GM10266 (cell line): ENCODE measurements at regions not wholly inside any gene's neighbourhood (a gene's known extent, or its start where the extent isn't known, plus 50 kb on each side); places are given as distances from the start of the nearest gene placed in this dataset.

ENCODE experiments used
- DNase-seq: peaks from one replicate; pipeline ENCODE4 v3.0.0; 2012; ENCODE audit errors: extremely low spot score
- CTCF ChIP-seq: IDR thresholded peaks from 2 replicates; pipeline ENCODE4 v1.5.1; 2012; ENCODE audit warnings: mild to moderate bottlenecking, low read depth; ENCODE audit not compliant: control insufficient read depth, insufficient read depth; ENCODE audit errors: missing control alignments

DNA sequence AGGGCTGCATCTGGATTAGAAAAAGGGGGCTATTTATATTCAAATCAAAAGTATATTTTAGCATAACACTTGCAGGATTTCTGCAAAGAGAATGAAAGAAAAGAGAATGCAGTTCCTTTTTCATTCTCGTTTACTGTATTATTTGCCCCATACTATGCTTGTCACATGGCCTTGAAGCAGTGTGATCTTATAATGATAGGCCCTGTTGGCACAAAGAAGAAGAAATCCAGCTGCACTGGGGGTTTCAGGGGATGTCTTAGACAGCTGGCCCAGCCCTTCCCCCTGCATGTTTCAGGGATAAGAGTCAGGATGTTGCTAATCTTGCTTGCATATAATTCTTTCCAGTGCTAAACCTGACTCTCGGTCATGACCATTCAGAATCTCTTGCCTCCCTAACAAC, 369.5 kb downstream of the SEC16B start:
- TF ChIP-seq CTCF = no peak
- no peak for DNase-seq

GRCh38 chr1:177597393-177597792, 372.5 kb downstream of the SEC16B start:
- DNase-seq = no peak
- no peak for TF ChIP-seq CTCF

DNA sequence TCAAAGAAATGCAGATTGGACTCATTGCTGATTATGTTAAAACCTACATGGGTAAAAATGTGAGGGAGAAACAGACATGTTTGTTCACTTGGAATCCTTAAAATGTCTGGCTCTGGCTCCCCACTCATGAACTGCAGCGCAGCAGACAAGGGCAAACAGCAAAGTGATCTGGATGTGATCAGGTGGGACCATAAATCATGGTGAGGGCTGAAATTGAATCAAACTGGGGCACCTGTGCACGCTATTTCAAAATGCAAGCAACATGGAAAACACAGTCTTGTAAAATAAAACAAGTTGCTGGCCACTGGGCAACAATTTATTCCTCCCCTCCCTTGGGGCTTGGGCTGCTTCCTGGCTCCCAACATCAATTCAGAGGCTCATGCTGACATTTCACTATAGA, 373.4 kb downstream of the SEC16B start:
- TF ChIP-seq CTCF = no peak
- DNase-seq = no peak

GRCh38 chr1:177593105-177593504, 376.8 kb downstream of the SEC16B start:
- no peak for DNase-seq
- no peak for TF ChIP-seq CTCF

- no peak for DNase-seq
- TF ChIP-seq CTCF = no peak
Observed at GRCh38 chr1:177592624-177593023, 377.2 kb downstream of the SEC16B start.

DNA sequence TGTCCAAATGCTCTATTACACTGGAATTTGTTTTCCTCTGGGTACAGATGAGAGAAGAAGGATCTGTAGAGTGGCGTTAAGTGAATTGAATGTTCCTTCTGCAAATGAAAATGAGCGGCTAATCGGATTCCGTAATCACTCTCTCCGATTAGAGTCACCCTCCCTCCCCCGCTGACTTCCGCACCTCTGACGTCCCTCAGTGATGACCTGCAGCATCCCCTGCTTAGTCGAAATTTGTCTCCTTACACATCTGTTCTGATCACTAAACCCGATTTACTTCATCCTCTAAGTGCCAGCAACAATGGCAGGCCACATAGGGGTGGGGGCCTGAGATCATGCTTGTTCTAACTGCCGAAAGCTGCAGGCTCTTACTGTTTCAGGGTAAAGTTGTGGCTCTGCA, 378.7 kb downstream of the SEC16B start:
- TF ChIP-seq CTCF = no peak
- DNase-seq = no peak

DNA sequence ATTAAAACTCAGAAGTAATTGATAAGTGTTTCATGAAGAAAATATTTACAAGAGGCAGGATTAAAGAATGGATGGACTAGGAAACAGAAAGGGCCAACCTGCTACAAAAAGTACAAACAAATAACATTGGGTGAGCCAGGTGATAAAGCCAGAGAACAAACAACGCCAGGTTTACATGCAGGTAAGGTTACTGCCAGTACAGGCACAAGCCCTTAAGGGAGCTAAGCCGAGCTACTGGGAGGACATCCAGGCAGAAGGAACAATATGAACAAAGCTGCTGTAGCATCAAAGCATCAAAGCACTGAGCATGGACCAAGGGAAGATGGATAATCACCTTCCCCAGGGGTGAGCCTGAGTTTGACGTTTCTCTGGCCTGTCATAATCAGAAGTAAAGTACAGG, 380.7 kb downstream of the SEC16B start:
- DNase-seq = no peak
- no peak for TF ChIP-seq CTCF
